Sigmoid colon (tissue), 6 donors: ENCODE measurements at regions not wholly inside any gene's neighbourhood (a gene's known extent, or its start where the extent isn't known, plus 50 kb on each side); places are given as distances from the start of the nearest gene placed in this dataset.

Experiments used
- DNase-seq: peaks from one replicate; pipeline ENCODE4 v3.0.0-alpha.2; 2019
- H3K27ac ChIP-seq, 4 donors: fragments of 200-600 bp; sonication (generic); one replicate each; pipeline ENCODE4 v1.5.1; 2016 to 2019; ENCODE audit warnings: mild to moderate bottlenecking in 1 of 4
- H3K27me3 ChIP-seq, 3 donors: fragments of 200-600 bp; sonication (generic); one replicate each; pipeline ENCODE4 v1.5.1; 2019; ENCODE audit warnings: mild to moderate bottlenecking in 1 of 3
- H3K36me3 ChIP-seq, 4 donors: fragments of 200-600 bp; sonication (generic); one replicate each; pipeline ENCODE4 v1.5.1; 2016 to 2019
- H3K4me1 ChIP-seq, 4 donors: fragments of 200-600 bp; sonication (generic); one replicate each; pipeline ENCODE4 v1.5.1; 2017 to 2019
- H3K4me3 ChIP-seq, 4 donors: fragments of 200-600 bp; sonication (generic); one replicate each; pipeline ENCODE4 v1.5.1; 2017 to 2019; ENCODE audit warnings: mild to moderate bottlenecking in 2 of 4, moderate library complexity in 1 of 4
- H3K9me3 ChIP-seq, 4 donors: fragments of 200-600 bp in 3 of 4; sonication (generic) in 3 of 4; one replicate each; pipeline versions ENCODE4 v1.5.1 to v1.6.1; 2013 to 2019
- CTCF ChIP-seq, 4 experiments: fragments of 450-650 bp in 3 of 4; fragments of 200-600 bp in 1 of 4; IDR thresholded peaks; one replicate each; pipeline ENCODE4 v1.5.1; 2016 to 2019; ENCODE audit warnings: antibody characterized with exemption in 4 of 4, mild to moderate bottlenecking in 3 of 4, moderate library complexity in 2 of 4
- EP300 ChIP-seq, 4 donors: sonication (generic); formaldehyde crosslinking; IDR thresholded peaks; one replicate each; pipeline ENCODE4 v1.6.1; 2017; ENCODE audit warnings: antibody characterized with exemption in 4 of 4
- POLR2A ChIP-seq, 2 donors: fragments of 450-650 bp; IDR thresholded peaks; one replicate each; pipeline ENCODE4 v1.6.1; 2016; ENCODE audit warnings: antibody characterized with exemption in 2 of 2, mild to moderate bottlenecking in 2 of 2, moderate library complexity in 2 of 2
- POLR2AphosphoS5 ChIP-seq, 4 donors: sonication (generic); formaldehyde crosslinking; IDR thresholded peaks; one replicate each; pipeline ENCODE4 v1.6.1; 2017; ENCODE audit warnings: antibody characterized with exemption in 4 of 4
- WGBS, 2 donors: extraction: QIAGEN DNeasy Blood & Tissue Kit; methylation state at CpG; one replicate each; pipeline ENCODE4 v1.1.7; 2013; 5-methylcytosine and 5-hydroxymethylcytosine counted together
- intact Hi-C: fragments of 100-400 bp; cut with DNase I; formaldehyde crosslinking; loops from one replicate; pipeline ENCODE4 v1.15.1; 2023
- donor health status: healthy with polysubstance abuse.
- donor health status: healthy.

DNA sequence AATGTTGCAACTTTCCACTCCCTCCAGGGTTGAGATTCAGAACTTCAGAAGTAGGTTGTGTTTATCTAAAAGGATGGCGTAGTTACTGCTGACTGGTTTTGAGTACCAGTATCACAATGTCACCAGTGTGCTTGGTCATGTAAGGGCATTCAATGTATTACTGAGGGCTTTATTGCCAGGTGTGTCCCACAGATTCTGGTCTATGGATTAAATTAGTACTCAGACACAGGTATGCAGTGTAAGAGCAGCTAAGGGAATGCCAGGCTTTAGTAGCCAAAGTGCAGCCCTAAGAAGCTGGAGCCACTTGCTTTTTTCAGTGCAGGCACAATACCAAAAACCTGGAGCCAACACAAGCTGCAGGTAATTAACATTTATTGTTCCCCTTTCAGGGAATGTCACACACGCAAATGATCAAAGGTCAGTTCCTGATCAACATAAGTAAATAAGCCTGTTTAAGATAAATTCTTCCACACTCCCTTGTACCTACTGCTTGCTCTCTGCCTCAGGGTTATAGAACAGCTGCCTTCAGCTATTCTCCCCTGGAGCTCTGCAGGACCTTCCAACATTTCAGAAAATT is 130.1 kb upstream of the ZNF91 start:
- WGBS, 2 donors, result 21 to 56% methylated on average over 2 of the region's 2 CpGs
- intact Hi-C loops, result no loop called here
- TF ChIP-seq EP300 (IDR thresholded peaks at IDR 0.05) (no peak), POLR2A (IDR thresholded peaks at IDR 0.05) (no peak), POLR2AphosphoS5 (IDR thresholded peaks at IDR 0.05) (no peak)
- Histone ChIP-seq H3K36me3 (no peaks in the 10 kb centered on the region), H3K4me1 (no peaks in the 10 kb centered on the region), H3K27me3 (no peaks in the 10 kb centered on the region), H3K27ac (no peak overlapping the region), H3K9me3 (no peaks in the 10 kb centered on the region), H3K4me3 (no peak overlapping the region)
- DNase-seq, result no peak

GRCh38 chr19:23523863-23524262 is 128.6 kb upstream of the ZNF91 start:
- no peak for TF ChIP-seq CTCF (IDR thresholded peaks at IDR 0.05)
- intact Hi-C loops, result no loop called here
- H3K27me3 ChIP-seq, result no peaks in the 10 kb centered on the region

GRCh38 chr19:23522431-23522830 is 127.2 kb upstream of the ZNF91 start:
- no peak for TF ChIP-seq POLR2AphosphoS5 (IDR thresholded peaks at IDR 0.05)
- intact Hi-C loops, result no loop called here
- H3K9me3 ChIP-seq, result no peaks in the 10 kb centered on the region
- no peaks in the 10 kb centered on the region for H3K4me1 ChIP-seq
- DNase-seq, result no peak
- no peak overlapping the region for H3K27ac ChIP-seq
- H3K36me3 ChIP-seq, result no peaks in the 10 kb centered on the region
- no peaks in the 10 kb centered on the region for H3K27me3 ChIP-seq
- no peak overlapping the region for H3K4me3 ChIP-seq
- 92 to 94% methylated on average over 1 of the region's 1 CpG for WGBS, 2 donors

More at GRCh38 chr19:23523863-23524262, 128.6 kb upstream of the ZNF91 start:
- H3K4me1 ChIP-seq, result no peaks in the 10 kb centered on the region
- no peak for DNase-seq
- no peaks in the 10 kb centered on the region for H3K36me3 ChIP-seq
- no peak overlapping the region for H3K4me3 ChIP-seq
- no peaks in the 10 kb centered on the region for H3K9me3 ChIP-seq
- no peak overlapping the region for H3K27ac ChIP-seq

DNA sequence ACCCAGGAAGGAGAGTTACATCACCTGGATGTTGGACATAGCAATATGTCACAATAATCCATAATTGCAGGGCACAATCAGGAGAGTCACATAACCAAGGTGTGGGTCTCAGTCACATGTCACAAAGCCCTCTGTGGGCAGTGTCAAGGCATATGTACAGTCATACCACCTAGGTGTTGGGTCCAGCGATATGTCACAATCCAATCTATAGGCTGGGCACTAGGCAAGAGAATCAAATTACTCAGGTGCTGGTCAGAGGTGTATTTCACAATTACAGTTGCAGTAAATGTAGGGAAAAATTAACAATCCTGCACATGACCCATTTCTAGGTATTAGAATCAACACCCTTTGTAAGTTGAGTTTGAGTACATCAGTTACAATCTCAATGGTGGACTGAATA is 126.2 kb upstream of the ZNF91 start:
- Histone ChIP-seq H3K4me3 (no peak overlapping the region), H3K9me3 (no peaks in the 10 kb centered on the region), H3K27ac (no peak overlapping the region), H3K27me3 (no peaks in the 10 kb centered on the region), H3K4me1 (no peaks in the 10 kb centered on the region), H3K36me3 (no peaks in the 10 kb centered on the region)
- DNase-seq, result no peak
- TF ChIP-seq POLR2A (IDR thresholded peaks at IDR 0.05), result no peak
- no peak for TF ChIP-seq POLR2AphosphoS5 (IDR thresholded peaks at IDR 0.05)
- no peak for TF ChIP-seq EP300 (IDR thresholded peaks at IDR 0.05)
- no peak for TF ChIP-seq CTCF (IDR thresholded peaks at IDR 0.05)
- intact Hi-C loops, result no loop called here
- 92 to 95% methylated on average over 1 of the region's 1 CpG for WGBS, 2 donors

- Histone ChIP-seq H3K27ac (no peak overlapping the region), H3K36me3 (no peaks in the 10 kb centered on the region), H3K4me3 (no peak overlapping the region), H3K4me1 (no peaks in the 10 kb centered on the region), H3K27me3 (no peaks in the 10 kb centered on the region), H3K9me3 (peaks cover 0 to 3% (median 0%) of the 10 kb centered on the region in 4 donors)
- intact Hi-C loops, result no loop called here
- WGBS, 2 donors, result 88 to 93% methylated on average over 2 of the region's 2 CpGs
- TF ChIP-seq POLR2AphosphoS5 (IDR thresholded peaks at IDR 0.05) (no peak), EP300 (IDR thresholded peaks at IDR 0.05) (no peak), POLR2A (IDR thresholded peaks at IDR 0.05) (no peak), CTCF (IDR thresholded peaks at IDR 0.05) (no peak)
- no peak for DNase-seq
These were observed 125.2 kb upstream of the ZNF91 start for GRCh38 chr19:23520441-23520840.

DNA sequence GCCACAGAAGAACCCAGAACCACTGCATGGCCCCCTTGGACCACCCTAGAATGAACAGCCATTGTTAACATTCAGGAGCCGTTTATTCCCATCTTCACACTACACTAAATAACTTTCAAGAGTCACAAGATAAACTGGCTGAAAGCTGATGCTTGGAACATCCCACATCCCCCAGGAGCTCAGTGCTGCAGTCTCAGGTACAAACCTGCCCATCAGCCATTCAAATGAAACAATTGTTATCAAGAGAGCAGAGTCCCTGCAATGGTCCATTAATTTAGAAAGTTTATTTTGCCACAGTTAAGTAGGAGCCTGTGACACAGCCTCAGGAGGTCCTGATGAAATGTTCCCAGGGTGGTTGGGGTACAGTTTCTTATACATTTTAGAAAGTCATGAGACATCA is 123.8 kb upstream of the ZNF91 start:
- no peaks in the 10 kb centered on the region for H3K4me1 ChIP-seq
- no peak for DNase-seq
- no peaks in the 10 kb centered on the region for H3K27me3 ChIP-seq
- 68 to 71% methylated on average over 1 of the region's 1 CpG for WGBS, 2 donors
- H3K27ac ChIP-seq, result no peak overlapping the region
- intact Hi-C loops, result no loop called here
- H3K4me3 ChIP-seq, result no peak overlapping the region
- H3K36me3 ChIP-seq, result no peaks in the 10 kb centered on the region
- TF ChIP-seq CTCF (IDR thresholded peaks at IDR 0.05) (no peak), POLR2AphosphoS5 (IDR thresholded peaks at IDR 0.05) (no peak), EP300 (IDR thresholded peaks at IDR 0.05) (no peak), POLR2A (IDR thresholded peaks at IDR 0.05) (no peak)
- H3K9me3 ChIP-seq, result peaks cover 0 to 3% (median 0%) of the 10 kb centered on the region in 4 donors
